NCI-H2196 (cell line): ENCODE measurements at regions not wholly inside any gene's neighbourhood (a gene's known extent, or its start where the extent isn't known, plus 50 kb on each side); places are given as distances from the start of the nearest gene placed in this dataset.

Source experiments
- DNase-seq: peaks from one replicate; lab custom pipeline; 2025; ENCODE audit not compliant: unreplicated experiment; lab: John Stamatoyannopoulos, UW

DNA sequence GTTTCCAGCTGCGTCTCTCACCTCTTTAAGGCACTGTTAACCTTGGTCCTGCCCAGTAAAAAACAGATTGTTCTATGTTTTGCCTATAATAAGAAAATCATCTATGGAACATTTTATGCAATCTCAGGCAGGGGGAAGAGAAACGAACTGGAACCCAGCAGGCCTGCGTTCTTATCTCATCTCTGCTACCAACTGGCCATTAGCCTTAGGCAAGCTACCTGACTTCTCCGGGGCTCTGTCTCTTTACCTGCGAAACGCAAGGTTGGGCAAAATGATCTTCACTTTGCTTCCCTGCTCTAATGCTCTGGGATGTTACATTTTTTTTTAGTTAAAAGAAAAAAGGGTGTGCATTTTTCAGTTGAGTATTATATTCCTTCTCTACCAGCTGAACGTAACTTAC lies 70.5 kb upstream of the WIPF1 start:
- DNase-seq: no peak

DNA sequence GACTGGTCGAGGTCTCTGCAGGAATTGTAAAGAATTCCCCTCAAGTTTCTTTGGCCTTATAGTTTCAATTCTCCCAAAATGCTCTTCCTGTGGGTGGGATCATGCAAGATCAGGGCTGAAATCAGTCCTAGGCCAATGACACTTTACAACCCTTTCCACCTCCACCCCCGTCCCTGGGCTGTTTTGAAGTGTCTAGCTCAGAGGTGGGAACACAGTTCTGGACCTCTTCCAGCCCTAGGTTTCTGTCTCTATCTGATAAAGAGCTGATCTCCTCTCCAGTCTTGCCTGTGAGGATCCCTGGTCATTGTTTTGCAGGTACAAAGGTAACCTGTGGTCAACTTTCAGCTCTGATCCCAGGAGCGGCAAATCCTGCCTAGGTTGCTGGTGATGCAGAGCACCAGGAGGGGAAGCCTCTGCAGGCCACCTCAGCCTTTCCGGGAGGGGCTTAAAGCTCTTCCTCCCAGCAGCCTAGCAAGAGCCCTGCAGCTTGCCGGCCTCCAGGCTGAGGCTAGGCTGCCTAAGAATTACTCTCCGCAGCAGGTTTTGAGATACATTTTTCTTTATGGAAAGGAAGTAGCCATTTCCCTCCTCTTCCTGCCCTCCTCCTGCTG lies 69.8 kb upstream of the WIPF1 start:
- DNase-seq: no peak

DNA sequence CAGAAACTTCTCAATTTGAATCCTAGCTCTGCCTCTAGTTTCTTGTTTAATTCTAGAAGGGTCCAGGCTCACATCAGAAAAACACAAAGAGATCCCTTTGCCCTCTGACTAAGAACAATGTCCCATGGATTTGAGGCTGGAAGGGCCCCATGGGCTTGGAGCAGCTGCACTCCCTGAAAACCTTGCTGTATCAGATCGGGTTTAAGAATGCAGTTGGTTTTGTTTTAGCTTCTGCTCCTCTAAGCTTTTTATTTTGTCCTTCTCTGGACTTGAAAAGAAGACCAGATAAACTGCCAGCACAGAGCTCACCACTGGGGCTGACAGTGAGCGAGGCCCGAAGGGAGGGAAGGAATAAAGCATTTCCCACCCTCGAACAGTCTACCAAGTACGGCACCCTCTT lies 69.2 kb upstream of the WIPF1 start:
- no peak for DNase-seq

DNA sequence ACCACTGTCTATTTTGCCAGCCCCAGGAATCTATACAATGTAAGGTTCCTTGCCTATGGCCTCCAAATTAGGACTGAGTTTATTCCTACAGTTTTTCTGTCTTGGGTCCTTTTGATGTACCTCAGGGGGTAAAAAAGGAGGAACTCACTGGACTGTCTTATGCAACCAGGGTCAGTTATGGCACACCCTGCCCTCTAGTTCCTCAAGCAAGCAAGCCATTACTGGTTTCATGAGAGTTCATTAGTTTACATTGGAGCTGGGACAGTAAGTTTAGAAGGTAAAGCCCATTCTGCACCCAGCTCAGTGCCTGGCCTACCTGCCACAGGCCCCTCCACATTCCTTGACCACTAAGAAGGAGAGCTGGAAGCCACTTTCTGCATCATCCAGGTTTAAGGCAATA lies 68.7 kb upstream of the WIPF1 start:
- DNase-seq: no peak

DNA sequence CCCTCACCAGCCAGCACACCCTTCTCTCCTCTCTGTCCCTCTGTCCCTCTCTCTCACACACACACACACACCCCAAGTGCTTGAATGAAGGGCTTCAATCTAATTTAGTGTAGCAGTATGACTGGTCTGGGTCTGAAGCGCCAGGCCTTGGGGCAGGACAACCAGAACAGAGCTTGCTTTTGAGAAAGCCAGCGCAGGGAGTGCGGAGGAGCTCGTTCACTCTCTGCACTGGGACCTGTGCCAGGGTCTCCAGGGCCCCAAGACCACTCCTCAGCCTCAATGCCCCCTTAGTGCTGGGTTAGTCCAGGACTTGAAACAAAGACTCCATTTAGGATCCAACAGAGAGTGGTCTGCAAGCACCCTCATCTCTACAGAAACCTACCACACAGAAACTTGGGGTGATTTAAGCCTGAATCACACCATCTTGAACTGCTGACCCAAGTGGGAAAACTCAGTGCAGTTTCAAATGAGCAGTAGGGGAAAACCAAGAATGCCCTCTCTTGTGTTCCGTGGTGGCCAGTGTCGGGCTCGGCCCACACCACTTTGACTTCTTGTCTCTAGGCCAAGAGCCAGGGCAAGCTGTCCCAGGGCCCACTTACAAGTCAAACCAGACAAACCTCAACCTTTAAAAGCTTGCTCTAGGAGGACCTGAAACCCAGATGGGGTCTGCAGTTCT lies 66.6 kb upstream of the WIPF1 start:
- no peak for DNase-seq

DNA sequence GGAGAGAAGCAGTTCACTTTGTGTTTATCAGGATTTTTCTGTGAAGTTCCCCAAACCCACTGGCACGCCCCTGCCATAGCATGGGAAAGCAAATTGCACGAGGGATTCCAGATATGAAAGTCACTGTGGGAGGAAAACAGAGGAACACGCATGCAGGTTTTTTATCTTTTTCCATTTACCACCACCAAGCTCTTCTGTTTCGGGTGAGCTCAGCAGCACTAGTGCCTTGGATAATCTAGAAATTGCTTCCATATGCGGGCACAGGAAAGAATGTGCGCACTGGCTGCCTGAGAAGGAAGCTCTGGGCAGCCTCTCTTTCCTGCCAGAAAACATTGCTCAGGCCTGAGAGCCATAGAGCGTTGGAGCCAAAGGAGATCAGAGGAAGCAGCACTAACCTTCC lies 65.9 kb upstream of the WIPF1 start:
- no peak for DNase-seq

DNA sequence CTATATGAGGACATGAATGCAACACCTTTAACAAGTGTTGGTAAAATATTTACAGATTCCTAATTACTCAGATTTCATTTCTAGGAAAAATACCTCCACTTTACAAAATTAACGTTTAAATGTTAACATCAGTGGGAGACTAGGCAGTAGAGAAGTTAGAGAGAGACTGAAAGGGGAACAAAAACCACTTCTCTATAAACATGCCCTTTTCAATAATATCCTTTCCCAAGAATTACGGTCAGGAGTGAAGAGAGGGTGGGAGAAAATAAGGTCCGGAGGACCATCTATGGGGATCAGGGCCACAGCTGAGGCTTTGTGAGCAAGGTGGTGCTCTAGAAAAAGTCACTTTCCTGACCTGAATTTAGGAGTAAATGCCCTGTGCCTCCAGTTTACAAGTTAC lies 65.3 kb upstream of the WIPF1 start:
- no peak for DNase-seq

DNA sequence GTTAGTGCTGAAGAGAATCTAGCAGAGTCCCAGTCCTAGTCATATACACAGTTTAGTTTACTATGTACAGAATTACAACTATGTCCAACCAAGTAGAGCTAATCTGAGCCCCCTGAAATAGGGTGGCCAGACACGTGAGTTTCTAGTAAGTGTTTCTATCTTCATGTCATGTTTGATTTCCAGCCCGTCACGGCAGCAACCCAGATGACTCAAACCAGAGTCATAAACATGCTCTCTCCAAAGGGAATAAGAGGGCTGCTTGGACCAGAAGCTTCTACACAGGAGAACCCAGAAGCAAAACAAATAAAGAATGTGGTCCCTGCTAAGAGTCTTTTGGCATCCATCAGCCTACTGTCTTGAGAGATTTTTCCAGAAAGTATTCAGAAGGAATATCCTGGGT lies 64.9 kb upstream of the WIPF1 start:
- no peak for DNase-seq

DNA sequence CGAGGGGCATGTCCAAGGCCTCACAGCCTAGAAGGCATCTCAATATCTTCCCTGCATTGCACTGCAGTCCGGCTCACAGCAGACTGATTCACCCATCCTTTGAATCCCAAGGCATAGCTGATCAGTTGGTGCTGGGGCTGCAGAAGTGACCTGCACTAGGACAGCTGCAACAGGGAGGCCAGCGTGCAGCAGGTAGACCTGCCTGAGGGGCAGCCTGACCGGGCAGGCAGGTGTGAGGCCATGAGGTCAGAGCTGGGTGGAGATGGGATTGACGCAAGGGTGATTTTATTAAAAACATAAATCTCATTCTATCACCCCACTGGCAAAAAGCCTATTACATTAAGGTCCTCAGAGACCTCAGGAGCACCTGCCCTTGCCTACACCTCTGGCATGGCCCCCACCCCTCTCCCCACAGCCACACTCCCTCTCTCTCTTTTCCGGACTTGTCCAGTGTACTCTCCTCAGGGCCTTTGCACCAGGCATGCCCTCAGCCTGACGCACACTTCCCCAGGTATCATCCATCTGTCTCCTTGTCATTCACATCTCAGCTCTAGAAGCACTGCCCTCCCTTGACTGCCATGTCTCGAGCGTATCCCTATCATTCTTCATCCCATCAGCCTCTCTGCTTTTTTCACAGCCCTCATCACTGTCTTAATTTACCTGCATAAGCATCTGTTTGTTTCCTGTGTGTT lies 63.5 kb upstream of the WIPF1 start:
- no peak for DNase-seq

DNA sequence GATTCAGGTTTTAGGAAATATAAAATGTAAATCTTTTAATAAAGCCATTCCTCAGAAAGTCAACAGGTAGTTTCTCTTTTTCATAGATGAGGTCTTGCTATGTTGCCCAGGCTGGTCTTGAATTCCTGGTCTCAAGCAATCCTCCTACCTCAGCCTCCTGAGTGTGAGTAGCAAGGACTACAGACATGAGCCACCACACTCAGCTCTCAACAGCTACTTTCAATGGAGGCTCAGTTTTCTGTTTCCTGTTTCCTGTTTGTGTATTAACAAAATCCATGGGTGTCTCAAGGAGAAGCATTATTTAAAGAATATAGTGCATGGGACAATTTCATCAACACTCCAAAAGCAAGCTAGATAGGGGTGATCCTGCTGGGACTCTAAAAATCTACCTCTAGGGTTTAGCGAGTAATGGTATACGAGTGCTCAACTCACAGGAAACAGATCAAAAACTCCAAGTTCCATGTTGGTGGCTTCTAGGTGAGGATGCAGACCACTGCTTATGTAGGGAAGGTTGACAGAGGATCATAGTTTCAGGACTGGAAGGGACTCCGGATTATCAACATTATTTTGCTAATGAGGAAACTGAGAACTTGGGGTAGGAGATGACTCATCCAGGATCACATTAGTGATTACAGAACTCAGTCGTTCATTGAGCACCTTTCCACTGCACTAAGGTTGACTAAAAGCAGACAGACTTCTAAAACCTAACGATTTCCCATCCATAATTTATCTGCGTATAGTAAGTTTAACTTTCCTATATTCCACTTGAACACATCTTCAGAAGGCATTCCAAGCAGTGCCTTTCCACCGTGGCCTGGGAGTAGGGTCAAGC lies 61.7 kb upstream of the WIPF1 start:
- no peak for DNase-seq

DNA sequence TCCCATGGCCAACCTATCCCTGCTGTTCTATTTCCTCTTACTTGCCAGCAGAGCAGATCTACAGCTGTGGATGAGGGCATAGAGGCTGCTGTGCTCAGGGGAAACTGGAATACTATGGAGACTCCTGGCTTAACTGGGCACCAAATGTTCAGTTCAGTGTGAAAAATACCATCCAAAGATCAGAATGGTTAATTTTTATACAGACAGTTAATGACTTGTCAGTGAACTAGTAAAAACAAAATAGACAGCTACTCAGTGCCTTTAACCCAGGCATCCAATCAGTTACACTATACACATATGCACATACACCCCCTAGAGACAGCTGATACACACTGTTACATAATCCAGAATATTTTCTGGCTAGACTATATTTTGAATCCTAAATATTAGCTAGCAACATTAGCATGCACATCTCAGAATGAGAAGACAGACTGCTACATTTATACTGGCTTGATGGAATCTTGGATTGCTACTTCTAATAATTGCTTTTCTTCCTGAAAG lies 59.1 kb upstream of the WIPF1 start:
- no peak for DNase-seq

DNA sequence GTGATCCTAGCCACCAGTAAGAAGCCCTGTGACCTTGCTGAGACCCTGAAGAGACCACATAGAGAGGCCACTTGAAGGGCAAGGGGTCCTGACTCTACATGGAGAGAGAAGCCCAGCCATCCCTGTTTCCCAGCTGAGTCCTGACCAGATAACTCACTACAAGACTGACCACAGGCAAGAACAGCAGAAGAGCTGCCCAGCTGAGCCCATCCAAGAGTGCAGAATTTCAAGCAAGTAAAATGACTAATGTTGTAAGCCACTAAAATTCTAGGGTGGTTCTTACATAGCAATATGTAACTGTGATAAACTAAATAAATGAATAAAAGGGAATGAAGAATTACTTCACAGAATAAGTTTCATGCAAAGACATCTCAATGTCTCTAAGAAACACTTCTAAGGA lies 58.4 kb upstream of the WIPF1 start:
- DNase-seq: no peak

DNA sequence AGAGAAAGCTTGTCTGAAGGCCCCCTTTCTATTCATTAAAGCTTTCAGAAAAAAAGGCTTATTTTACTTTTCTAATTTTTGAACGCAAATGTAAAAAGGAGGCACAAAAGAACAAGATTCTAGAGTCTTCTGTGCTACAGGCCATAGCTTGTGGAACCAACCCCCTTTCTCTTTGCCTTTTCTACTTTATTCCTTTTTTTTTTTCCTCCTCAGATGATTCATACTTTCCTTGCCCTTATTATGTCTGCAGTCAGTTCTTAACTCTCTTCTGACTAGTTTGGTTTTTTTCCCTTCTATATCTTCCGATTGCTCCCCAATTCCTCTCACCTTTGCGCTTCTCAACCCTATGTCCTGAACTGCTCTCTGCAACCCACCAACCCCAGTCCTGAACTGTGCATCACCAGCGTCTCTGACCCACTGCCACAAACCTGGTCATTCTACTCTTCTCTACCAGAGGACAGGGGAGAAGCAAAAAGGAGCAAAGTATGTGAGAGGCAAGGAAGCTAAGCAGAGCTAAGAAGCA lies 56.9 kb upstream of the WIPF1 start:
- DNase-seq: no peak

DNA sequence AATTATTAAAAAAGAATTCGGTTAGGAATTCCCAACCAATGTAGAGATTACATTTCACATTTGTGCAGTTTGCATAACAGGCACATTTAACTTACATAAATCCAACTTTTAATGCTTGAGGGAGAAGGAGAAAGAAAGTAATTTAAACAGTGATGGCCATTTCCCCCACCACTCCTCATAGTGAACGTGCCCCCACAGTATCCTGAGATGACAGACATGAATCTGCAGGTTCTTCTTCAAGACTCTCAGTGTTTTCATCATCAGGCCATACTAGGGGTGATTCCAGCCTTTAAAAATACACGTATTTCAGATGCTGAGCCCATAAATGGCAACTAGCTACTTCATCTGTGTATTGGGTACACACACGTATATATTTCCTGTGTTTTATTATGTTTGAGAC lies 51.3 kb upstream of the WIPF1 start:
- DNase-seq: no peak
